SU-DHL-6 (cell line): ENCODE measurements at regions not wholly inside any gene's neighbourhood (a gene's known extent, or its start where the extent isn't known, plus 50 kb on each side); places are given as distances from the start of the nearest gene placed in this dataset.

ENCODE experiments used
- CTCF ChIP-seq: fragments of 200-600 bp; sonication (generic); IDR thresholded peaks from one replicate; pipeline ENCODE4 v1.5.1; 2017; ENCODE audit warnings: antibody characterized with exemption, mild to moderate bottlenecking, low read length, moderate library complexity; ENCODE audit not compliant: insufficient read depth, poor library complexity, severe bottlenecking
- EZH2phosphoT487 ChIP-seq: fragments of 200-600 bp; sonication (generic), shearing (Covaris generic); conservative IDR thresholded peaks from 2 replicates; pipeline ENCODE4 v1.6.1; 2018; ENCODE audit warnings: mild to moderate bottlenecking, antibody characterized with exemption, low read length, moderate library complexity, mixed read lengths

GRCh38 chr13:58949646-58950045 is 1214.1 kb downstream of the DIAPH3 start:
- no peak for TF ChIP-seq CTCF
- TF ChIP-seq EZH2phosphoT487, result no peak
